H9 (cell line): ENCODE measurements at regions not wholly inside any gene's neighbourhood (a gene's known extent, or its start where the extent isn't known, plus 50 kb on each side); places are given as distances from the start of the nearest gene placed in this dataset.

ENCODE experiments used
- DNase-seq: peaks from one replicate; pipeline ENCODE4 v3.0.0-alpha.2; 2017
- H2AFZ ChIP-seq: one replicate; pipeline ENCODE4 v1.6.1; 2013; ENCODE audit warnings: mild to moderate bottlenecking, low read length, control low read depth, moderate library complexity
- H2AK5ac ChIP-seq: 2 replicates; pipeline ENCODE4 v1.6.1; 2013; ENCODE audit warnings: low read length, control low read depth, mixed read lengths; ENCODE audit not compliant: insufficient read length
- H2BK120ac ChIP-seq: one replicate; pipeline ENCODE4 v1.6.1; 2013; ENCODE audit warnings: low read depth, mild to moderate bottlenecking, low read length, control low read depth, inconsistent platforms; ENCODE audit not compliant: poor library complexity, severe bottlenecking
- H2BK12ac ChIP-seq: 2 replicates; pipeline ENCODE4 v1.6.1; 2013; ENCODE audit warnings: low read length, control low read depth, mixed read lengths, low read depth; ENCODE audit not compliant: insufficient read length
- H2BK15ac ChIP-seq: 2 replicates; pipeline ENCODE4 v1.6.1; 2013; ENCODE audit warnings: low read depth, low read length, control low read depth
- H2BK20ac ChIP-seq: one replicate; pipeline ENCODE4 v1.6.1; 2013; ENCODE audit warnings: low read depth, mild to moderate bottlenecking, low read length, control low read depth, inconsistent platforms; ENCODE audit not compliant: poor library complexity, severe bottlenecking
- H2BK5ac ChIP-seq: 2 replicates; pipeline ENCODE4 v1.6.1; 2013; ENCODE audit warnings: low read length, control low read depth, mixed read lengths; ENCODE audit not compliant: insufficient read length
- H3K14ac ChIP-seq: 2 replicates; pipeline ENCODE4 v1.6.1; 2013; ENCODE audit warnings: low read length, control low read depth; ENCODE audit not compliant: insufficient read depth
- H3K18ac ChIP-seq: 2 replicates; pipeline ENCODE4 v1.6.1; 2013; ENCODE audit warnings: low read depth, mild to moderate bottlenecking, mixed read lengths, low read length, control low read depth; ENCODE audit not compliant: insufficient read length
- H3K23ac ChIP-seq: 2 replicates; pipeline ENCODE4 v1.6.1; 2013; ENCODE audit warnings: low read length, control low read depth, mixed read lengths, low read depth; ENCODE audit not compliant: insufficient read length
- H3K23me2 ChIP-seq: 2 replicates; pipeline ENCODE4 v1.6.1; 2013; ENCODE audit warnings: low read depth, mild to moderate bottlenecking, mixed read lengths, low read length, control low read depth; ENCODE audit not compliant: insufficient read length, poor library complexity, severe bottlenecking
- H3K27ac ChIP-seq: 2 replicates; pipeline ENCODE4 v1.5.1; 2013; ENCODE audit warnings: low read length, control low read depth, mixed read lengths, low read depth; ENCODE audit not compliant: insufficient read length
- H3K27me3 ChIP-seq: 2 replicates; pipeline ENCODE4 v1.6.1; 2013; ENCODE audit warnings: low read length, control low read depth, inconsistent platforms; ENCODE audit not compliant: insufficient read depth
- H3K4ac ChIP-seq: 2 replicates; pipeline ENCODE4 v1.6.1; 2013; ENCODE audit warnings: low read depth, mild to moderate bottlenecking, control low read depth, inconsistent platforms, low read length, moderate library complexity
- H3K4me1 ChIP-seq: 2 replicates; pipeline ENCODE4 v1.6.1; 2013; ENCODE audit warnings: low read length, control low read depth, inconsistent platforms; ENCODE audit not compliant: insufficient read depth
- H3K4me2 ChIP-seq: 2 replicates; pipeline ENCODE4 v1.6.1; 2013; ENCODE audit warnings: low read length, control low read depth, mixed read lengths; ENCODE audit not compliant: insufficient read length, insufficient read depth
- H3K56ac ChIP-seq: 2 replicates; pipeline ENCODE4 v1.6.1; 2013; ENCODE audit warnings: low read depth, mild to moderate bottlenecking, mixed read lengths, low read length, control low read depth; ENCODE audit not compliant: insufficient read length
- H3K79me1 ChIP-seq: 2 replicates; pipeline ENCODE4 v1.6.1; 2013; ENCODE audit warnings: low read depth, mild to moderate bottlenecking, moderate library complexity, low read length, control low read depth, inconsistent platforms; ENCODE audit not compliant: insufficient read depth, poor library complexity, severe bottlenecking
- H3K79me2 ChIP-seq: 2 replicates; pipeline ENCODE4 v1.6.1; 2013; ENCODE audit warnings: low read length, control low read depth, inconsistent platforms; ENCODE audit not compliant: insufficient read depth
- H3K9ac ChIP-seq: 2 replicates; pipeline ENCODE4 v1.6.1; 2013; ENCODE audit warnings: low read length, control low read depth, mixed read lengths; ENCODE audit not compliant: insufficient read length; ENCODE audit errors: extremely low read depth
- H3K9me3 ChIP-seq: one replicate; pipeline ENCODE4 v1.6.1; 2013; ENCODE audit warnings: low read depth, low read length, inconsistent platforms; ENCODE audit not compliant: control insufficient read depth
- H3T11ph ChIP-seq: one replicate; pipeline ENCODE4 v1.6.1; 2013; ENCODE audit warnings: mild to moderate bottlenecking, low read length, control low read depth, inconsistent platforms
- H4K20me1 ChIP-seq: one replicate; pipeline ENCODE4 v1.6.1; 2013; ENCODE audit not compliant: control insufficient read depth, insufficient read length, insufficient read depth
- H4K5ac ChIP-seq: 2 replicates; pipeline ENCODE4 v1.6.1; 2013; ENCODE audit warnings: low read depth, mild to moderate bottlenecking, mixed read lengths, low read length, control low read depth; ENCODE audit not compliant: insufficient read length
- H4K8ac ChIP-seq: replicated peaks from 2 replicates; pipeline ENCODE4 v1.6.1; 2013; ENCODE audit warnings: low read length, control low read depth, mixed read lengths, low read depth; ENCODE audit not compliant: insufficient read length
- H4K91ac ChIP-seq: 2 replicates; pipeline ENCODE4 v1.6.1; 2013; ENCODE audit warnings: low read depth, mild to moderate bottlenecking, moderate library complexity, mixed read lengths, low read length, control low read depth; ENCODE audit not compliant: insufficient read length
- H3K27ac Mint-ChIP-seq, 3 experiments: 2 replicates in 2 of 3; 3 replicates in 1 of 3; pipeline ENCODE4 v1.8.0; 2020 to 2021; ENCODE audit warnings: mixed read lengths in 3 of 3, mild to moderate bottlenecking in 1 of 3, moderate library complexity in 1 of 3
- H3K27me3 Mint-ChIP-seq: 2 replicates; pipeline ENCODE4 v1.8.0; 2021; ENCODE audit warnings: low read depth, mild to moderate bottlenecking, moderate library complexity, mixed read lengths
- H3K36me3 Mint-ChIP-seq, 3 experiments: 2 replicates in 2 of 3; 3 replicates in 1 of 3; pipeline ENCODE4 v1.8.0; 2020 to 2021; ENCODE audit warnings: low read depth in 3 of 3, mixed read lengths in 3 of 3; ENCODE audit not compliant: insufficient read depth in 1 of 3
- H3K4me1 Mint-ChIP-seq, 2 experiments: 2 replicates each; pipeline ENCODE4 v1.8.0; 2020; ENCODE audit warnings: mixed read lengths in 2 of 2
- H3K4me3 Mint-ChIP-seq, 2 experiments: 2 replicates in 1 of 2; 3 replicates in 1 of 2; pipeline ENCODE4 v1.8.0; 2020 to 2021; ENCODE audit warnings: mild to moderate bottlenecking in 2 of 2, mixed read lengths in 2 of 2, moderate library complexity in 1 of 2
- H3K9me3 Mint-ChIP-seq, 2 experiments: 2 replicates in 1 of 2; 3 replicates in 1 of 2; pipeline ENCODE4 v1.8.0; 2020; ENCODE audit warnings: mild to moderate bottlenecking in 2 of 2, mixed read lengths in 2 of 2, moderate library complexity in 1 of 2
- CTCF ChIP-seq: fragments of 200-600 bp; sonication (generic); conservative IDR thresholded peaks from 3 replicates; pipeline ENCODE4 v1.8.0; 2021; ENCODE audit warnings: antibody characterized with exemption, mild to moderate bottlenecking
- WGBS: extraction: QIAGEN DNeasy Blood & Tissue Kit; methylation state at CpG from one replicate; pipeline ENCODE4 v1.1.7; 2013; ENCODE audit warnings: missing lambda C conversion rate, low lambda C conversion rate, mixed read lengths; ENCODE audit not compliant: insufficient read length; ENCODE audit errors: extremely low coverage; 5-methylcytosine and 5-hydroxymethylcytosine counted together

GRCh38 chr17:77779711-77780539 is 178.6 kb upstream of the TNRC6C start:
- H3K27ac Mint-ChIP-seq, result no peak overlapping the region
- no peak overlapping the region for H2AK5ac ChIP-seq
- no peak overlapping the region for H3K4ac ChIP-seq
- H3K9me3 Mint-ChIP-seq, result peaks cover 6 to 10% of the 10 kb centered on the region in 2 experiments; a peak in 4 of 5 replicates
- H3K18ac ChIP-seq, result peak overlapping the region; percentile 49
- peaks cover 18 to 21% of the 10 kb centered on the region in 2 experiments for H3K4me1 Mint-ChIP-seq
- H3K56ac ChIP-seq, result no peak overlapping the region
- H3K23me2 ChIP-seq, result no peaks in the 10 kb centered on the region
- peaks cover 36% of the 10 kb centered on the region; the same call in 1 of the 2 replicates for H3K27me3 ChIP-seq
- no peak overlapping the region for H2BK15ac ChIP-seq
- no peak overlapping the region for H3T11ph ChIP-seq
- H4K5ac ChIP-seq, result no peak overlapping the region
- no peak overlapping the region for H2BK5ac ChIP-seq
- H3K9me3 ChIP-seq, result no peaks in the 10 kb centered on the region
- H3K79me2 ChIP-seq, result no peaks in the 10 kb centered on the region
- H2AFZ ChIP-seq, result no peak overlapping the region
- no peak overlapping the region for H2BK12ac ChIP-seq
- H3K4me2 ChIP-seq, result no peak overlapping the region
- no CpG with 5 or more reads among the region's 22 CpGs for WGBS
- peaks cover 73% of the 10 kb centered on the region for H3K27me3 Mint-ChIP-seq
- H3K23ac ChIP-seq, result no peak overlapping the region
- H3K27ac ChIP-seq, result no peak overlapping the region
- DNase-seq, result no peak
- H3K9ac ChIP-seq, result no peak overlapping the region
- H3K14ac ChIP-seq, result no peak overlapping the region
- no peak overlapping the region for H4K8ac ChIP-seq
- H4K91ac ChIP-seq, result no peak overlapping the region
- H4K20me1 ChIP-seq, result no peaks in the 10 kb centered on the region
- H3K4me1 ChIP-seq, result no peaks in the 10 kb centered on the region
- no peak overlapping the region for H2BK120ac ChIP-seq
- H3K36me3 Mint-ChIP-seq, result peaks cover 0 to 4% (median under 1%) of the 10 kb centered on the region in 3 experiments; a peak in 2 of 7 replicates
- TF ChIP-seq CTCF, result no peak
- H3K4me3 Mint-ChIP-seq, result no peak overlapping the region
- H2BK20ac ChIP-seq, result no peak overlapping the region
- H3K79me1 ChIP-seq, result no peaks in the 10 kb centered on the region
